IMR-90 (cell line): ENCODE measurements at regions not wholly inside any gene's neighbourhood (a gene's known extent, or its start where the extent isn't known, plus 50 kb on each side); places are given as distances from the start of the nearest gene placed in this dataset.

Experiments used
- ATAC-seq: fragments of 200-7000 bp; cut with Tn5 transposase; 2 replicates; pipeline ENCODE4 v1.9.1; 2020; ENCODE audit warnings: low read depth, mild to moderate bottlenecking, moderate library complexity
- BruUV-seq: library from RNA; stranded (reverse); fragments of 400-500 nt; replicated peaks from 2 replicates; lab custom pipeline; 2021; lab: Mats Ljungman, UMichigan
- CTCF ChIA-PET: fragments of 300-600 bp; formaldehyde crosslinking; extraction: SDS; loops from one replicate; lab custom pipeline; 2021; ENCODE audit warnings: antibody characterized with exemption; lab: Yijun Ruan, JAX
- POLR2A ChIA-PET: fragments of 300-600 bp; sonication (Branson Sonifier 250); formaldehyde crosslinking; loops from one replicate; lab custom pipeline; 2022; ENCODE audit warnings: antibody characterized with exemption; ENCODE audit not compliant: unreplicated experiment; lab: Charles Lee
- DNase-seq: peaks from one replicate; pipeline ENCODE4 v3.0.0; 2013
- H2AFZ ChIP-seq: replicated peaks from 2 replicates; pipeline ENCODE3; 2013; ENCODE audit warnings: low read length, mild to moderate bottlenecking; ENCODE audit not compliant: poor library complexity
- H2AK5ac ChIP-seq: 2 replicates; pipeline ENCODE4 v1.6.1; 2013; ENCODE audit warnings: low read depth, low read length, inconsistent platforms
- H2AK9ac ChIP-seq: replicated peaks from 2 replicates; pipeline ENCODE3; 2013; ENCODE audit warnings: mild to moderate bottlenecking, low read depth, low read length, moderate library complexity; ENCODE audit not compliant: poor library complexity
- H2BK120ac ChIP-seq: 2 replicates; pipeline ENCODE4 v1.6.1; 2013; ENCODE audit warnings: low read depth, low read length, inconsistent platforms
- H2BK15ac ChIP-seq: 3 replicates; pipeline ENCODE4 v1.6.1; 2013; ENCODE audit warnings: low read depth, low read length, inconsistent platforms
- H2BK20ac ChIP-seq: 2 replicates; pipeline ENCODE4 v1.6.1; 2013; ENCODE audit warnings: low read depth, mild to moderate bottlenecking, inconsistent platforms, low read length, moderate library complexity
- H2BK5ac ChIP-seq: 2 replicates; pipeline ENCODE4 v1.6.1; 2013; ENCODE audit warnings: mild to moderate bottlenecking, low read depth, low read length, inconsistent platforms; ENCODE audit not compliant: poor library complexity, severe bottlenecking
- H3K14ac ChIP-seq: replicated peaks from 2 replicates; pipeline ENCODE4 v1.6.1; 2013; ENCODE audit warnings: low read depth, low read length, inconsistent platforms
- H3K18ac ChIP-seq: 2 replicates; pipeline ENCODE4 v1.6.1; 2013; ENCODE audit warnings: low read depth, low read length, control low read depth
- H3K23ac ChIP-seq: 2 replicates; pipeline ENCODE4 v1.6.1; 2013; ENCODE audit warnings: low read depth, low read length, inconsistent platforms
- H3K27ac ChIP-seq: 2 replicates; pipeline ENCODE4 v1.5.1; 2013; ENCODE audit warnings: mild to moderate bottlenecking, control low read depth, low read length; ENCODE audit not compliant: insufficient read depth
- H3K27me3 ChIP-seq: 2 replicates; pipeline ENCODE4 v1.6.1; 2013; ENCODE audit warnings: low read length; ENCODE audit not compliant: control insufficient read depth, insufficient read depth
- H3K36me3 ChIP-seq: 2 replicates; pipeline ENCODE4 v1.6.1; 2013; ENCODE audit warnings: low read length, mixed read lengths; ENCODE audit not compliant: control insufficient read depth, insufficient read depth
- H3K4ac ChIP-seq: 2 replicates; pipeline ENCODE4 v1.6.1; 2013; ENCODE audit warnings: low read depth, low read length, inconsistent platforms
- H3K4me1 ChIP-seq: 2 replicates; pipeline ENCODE4 v1.6.1; 2013; ENCODE audit warnings: low read length, mixed read lengths; ENCODE audit not compliant: control insufficient read depth, insufficient read depth
- H3K4me2 ChIP-seq: 2 replicates; pipeline ENCODE4 v1.6.1; 2013; ENCODE audit warnings: low read depth, mild to moderate bottlenecking, control low read depth, low read length, moderate library complexity
- H3K4me3 ChIP-seq: 2 replicates; pipeline ENCODE4 v1.5.1; 2013; ENCODE audit warnings: low read depth, mild to moderate bottlenecking, control low read depth, low read length, moderate library complexity; ENCODE audit not compliant: insufficient read depth
- H3K56ac ChIP-seq: 2 replicates; pipeline ENCODE4 v1.6.1; 2013; ENCODE audit warnings: low read length, inconsistent platforms; ENCODE audit not compliant: insufficient read depth; ENCODE audit errors: extremely low read depth
- H3K79me1 ChIP-seq, 2 experiments: 2 replicates each; pipeline ENCODE4 v1.6.1; 2013; ENCODE audit warnings: low read length in 2 of 2, inconsistent platforms in 1 of 2, low read depth in 1 of 2
- H3K9ac ChIP-seq: 2 replicates; pipeline ENCODE4 v1.6.1; 2013; ENCODE audit warnings: low read depth, low read length, control low read depth
- H3K9me1 ChIP-seq: 2 replicates; pipeline ENCODE4 v1.6.1; 2013; ENCODE audit warnings: low read length, inconsistent platforms; ENCODE audit not compliant: insufficient read depth
- H3K9me3 ChIP-seq: 2 replicates; pipeline ENCODE4 v1.6.1; 2013; ENCODE audit warnings: low read length; ENCODE audit not compliant: control insufficient read depth, insufficient read depth
- H4K20me1 ChIP-seq: 2 replicates; pipeline ENCODE4 v1.6.1; 2013; ENCODE audit warnings: low read length, inconsistent platforms; ENCODE audit not compliant: insufficient read depth
- H4K5ac ChIP-seq: 2 replicates; pipeline ENCODE4 v1.6.1; 2013; ENCODE audit warnings: mild to moderate bottlenecking, low read depth, low read length, control low read depth
- H4K8ac ChIP-seq, 2 experiments: 2 replicates each; pipeline ENCODE4 v1.6.1; 2013; ENCODE audit warnings: low read depth in 2 of 2, low read length in 2 of 2, control low read depth in 1 of 2, inconsistent platforms in 1 of 2
- H4K91ac ChIP-seq: 2 replicates; pipeline ENCODE4 v1.6.1; 2013; ENCODE audit warnings: low read depth, low read length, inconsistent platforms; ENCODE audit not compliant: insufficient read depth
- BHLHE40 ChIP-seq: fragments of 150-350 bp; IDR thresholded peaks from 2 replicates; pipeline ENCODE4 v1.6.1; 2016; ENCODE audit warnings: mild to moderate bottlenecking, low read depth, low read length
- CEBPB ChIP-seq: IDR thresholded peaks from 2 replicates; pipeline ENCODE4 v1.6.1; 2012; ENCODE audit warnings: low read depth, low read length, improper control_type of control experiment
- CHD1 ChIP-seq: IDR thresholded peaks from 2 replicates; pipeline ENCODE4 v1.6.1; 2012; ENCODE audit warnings: low read depth, low read length, improper control_type of control experiment
- CTCF ChIP-seq: conservative IDR thresholded peaks from 2 replicates; pipeline ENCODE4 v1.5.1; 2012; ENCODE audit warnings: mild to moderate bottlenecking, low read depth, low read length, improper control_type of control experiment
- ELK1 ChIP-seq: fragments of 150-350 bp; IDR thresholded peaks from 2 replicates; pipeline ENCODE4 v1.6.1; 2016; ENCODE audit warnings: low read depth, mild to moderate bottlenecking, low read length, moderate library complexity, borderline replicate concordance
- FOS ChIP-seq: fragments of 150-350 bp; IDR thresholded peaks from 2 replicates; pipeline ENCODE4 v1.6.1; 2016; ENCODE audit warnings: low read depth, low read length
- MAFK ChIP-seq: IDR thresholded peaks from 2 replicates; pipeline ENCODE4 v1.6.1; 2012; ENCODE audit warnings: low read depth, low read length, improper control_type of control experiment
- MAZ ChIP-seq: IDR thresholded peaks from 2 replicates; pipeline ENCODE4 v1.6.1; 2012; ENCODE audit warnings: low read depth, mild to moderate bottlenecking, low read length, improper control_type of control experiment, moderate library complexity, borderline replicate concordance
- MXI1 ChIP-seq: IDR thresholded peaks from 2 replicates; pipeline ENCODE4 v1.6.1; 2012; ENCODE audit warnings: low read depth, mild to moderate bottlenecking, low read length, moderate library complexity, borderline replicate concordance
- NFE2L2 ChIP-seq: fragments of 150-350 bp; IDR thresholded peaks from 2 replicates; pipeline ENCODE4 v1.6.1; 2016; ENCODE audit warnings: low read depth, mild to moderate bottlenecking, low read length
- POLR2A ChIP-seq: IDR thresholded peaks from 2 replicates; pipeline ENCODE4 v1.6.1; 2012; ENCODE audit warnings: mild to moderate bottlenecking, low read depth, low read length
- RAD21 ChIP-seq: IDR thresholded peaks from 2 replicates; pipeline ENCODE4 v1.6.1; 2012; ENCODE audit warnings: low read length, improper control_type of control experiment
- RCOR1 ChIP-seq: IDR thresholded peaks from 2 replicates; pipeline ENCODE4 v1.6.1; 2012; ENCODE audit warnings: mild to moderate bottlenecking, low read length, improper control_type of control experiment; ENCODE audit not compliant: insufficient replicate concordance
- RFX5 ChIP-seq: IDR thresholded peaks from 2 replicates; pipeline ENCODE4 v1.8.0; 2012; ENCODE audit warnings: low read depth, mild to moderate bottlenecking, low read length, moderate library complexity
- SMC3 ChIP-seq: fragments of 150-350 bp; IDR thresholded peaks from 2 replicates; pipeline ENCODE4 v1.6.1; 2016; ENCODE audit warnings: low read depth, mild to moderate bottlenecking, antibody characterized with exemption, low read length, moderate library complexity
- USF2 ChIP-seq: fragments of 150-350 bp; IDR thresholded peaks from 2 replicates; pipeline ENCODE4 v1.6.1; 2017; ENCODE audit warnings: mild to moderate bottlenecking, antibody characterized with exemption, low read length, low read depth
- WGBS, 2 experiments: methylation state at CpG; one replicate each; pipeline versions ENCODE4 v1.1.5 to v1.1.7; 2013; ENCODE audit warnings: missing lambda C conversion rate in 2 of 2; ENCODE audit not compliant: insufficient read length in 1 of 2; ENCODE audit errors: extremely low coverage in 2 of 2; 5-methylcytosine and 5-hydroxymethylcytosine counted together
- dilution Hi-C: fragments of 300-500 bp; cut with HindIII; formaldehyde crosslinking; loops from one replicate; pipeline ENCODE4 v1.14.3; 2018; ENCODE audit warnings: low sequenced_read_pairs; ENCODE audit not compliant: unreplicated experiment
- in situ Hi-C: fragments of 300-500 bp; cut with MboI; formaldehyde crosslinking; loops from 3 replicates; pipeline ENCODE4 v1.14.3; 2019; ENCODE audit warnings: low sequenced_read_pairs, inconsistent platforms, mixed read lengths
- intact Hi-C: fragments of 100-400 bp; cut with micrococcal nuclease; formaldehyde crosslinking; loops from 2 replicates; pipeline ENCODE4 v1.10.0; 2022

- Histone ChIP-seq H4K8ac (no peak overlapping the region), H3K9me1 (no peaks in the 10 kb centered on the region), H2AFZ (no peak overlapping the region), H3K4me3 (no peak overlapping the region), H3K4me2 (no peak overlapping the region), H3K4ac (no peak overlapping the region), H3K4me1 (no peaks in the 10 kb centered on the region), H4K5ac (no peak overlapping the region), H4K91ac (no peak overlapping the region), H2AK5ac (no peak overlapping the region), H2BK5ac (no peak overlapping the region), H3K56ac (no peak overlapping the region), H3K27me3 (no peaks in the 10 kb centered on the region), H3K9me3 (no peaks in the 10 kb centered on the region), H2BK15ac (no peak overlapping the region), H2AK9ac (no peak overlapping the region), H3K36me3 (no peaks in the 10 kb centered on the region), H3K23ac (no peak overlapping the region), H2BK120ac (no peak overlapping the region), H3K79me1 (no peaks in the 10 kb centered on the region), H4K20me1 (no peaks in the 10 kb centered on the region), H3K18ac (no peak overlapping the region), H3K27ac (no peak overlapping the region), H3K14ac (no peak overlapping the region), H2BK20ac (no peak overlapping the region), H3K9ac (no peak overlapping the region)
- intact Hi-C loops: no loop called here
- POLR2A ChIA-PET: no interaction called here
- TF ChIP-seq MAZ: no peak
- TF ChIP-seq MAFK: no peak
- no peak for TF ChIP-seq RFX5
- TF ChIP-seq ELK1: no peak
- no peak for TF ChIP-seq RAD21
- TF ChIP-seq SMC3: no peak
- no peak for TF ChIP-seq CEBPB
- no peak for TF ChIP-seq CTCF
- no peak for TF ChIP-seq POLR2A
- TF ChIP-seq MXI1: no peak
- no peak for TF ChIP-seq NFE2L2
- TF ChIP-seq USF2: no peak
- TF ChIP-seq RCOR1: no peak
- no peak for TF ChIP-seq BHLHE40
- no peak for TF ChIP-seq FOS
- TF ChIP-seq CHD1: no peak
- no peak for DNase-seq
- CTCF ChIA-PET: no interaction called here
- WGBS, 2 experiments: no CpG with 5 or more reads among the region's 2 CpGs
- ATAC-seq: no peak
- BruUV-seq: no TSS peak
- in situ Hi-C loops: no loop called here
- dilution Hi-C loops: no loop called here
These were observed 235.8 kb downstream of the RAP2B start for GRCh38 chr3:153397794-153398193.
